ENCODE measurements at regions not wholly inside any gene's neighbourhood (a gene's known extent, or its start where the extent isn't known, plus 50 kb on each side); places are given as distances from the start of the nearest gene placed in this dataset.

DNA sequence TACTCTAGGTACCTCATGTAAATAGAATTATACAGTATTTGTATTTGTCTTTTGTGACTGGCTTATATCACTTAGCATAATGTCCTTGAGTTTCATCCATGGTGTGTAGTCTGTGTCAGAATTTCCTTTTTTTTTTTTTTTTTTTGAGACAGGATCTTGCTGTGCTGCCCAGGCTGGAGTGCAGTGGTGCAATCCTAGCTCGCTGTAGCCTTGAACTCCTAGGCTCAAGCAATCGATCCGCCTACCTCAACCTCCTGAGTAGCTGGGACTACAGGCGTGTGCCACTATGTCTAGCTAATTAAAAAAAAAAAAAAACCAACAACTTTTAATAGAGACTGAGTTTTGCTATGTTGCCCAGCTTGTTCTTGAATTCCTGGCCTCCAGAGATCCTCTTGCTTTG, 89.8 kb upstream of the PODXL start:
- H2AFZ ChIP-seq (replicated peaks) = no peak overlapping the region
- Mint-ChIP-seq H3K27me3 (ENCODE audit: insufficient read depth, low read depth) (peaks cover 18% of the 10 kb centered on the region), H3K4me1 (peaks cover 6% of the 10 kb centered on the region), H3K36me3 (no peaks in the 10 kb centered on the region), H3K27ac (no peak overlapping the region), H3K4me3 (no peak overlapping the region), H3K9me3 (peaks cover 4% of the 10 kb centered on the region)
- no peak for TF ChIP-seq EZH2 (IDR thresholded peaks at IDR 0.05)
- no peak for TF ChIP-seq EZH2phosphoT487 (IDR thresholded peaks at IDR 0.05)
- TF ChIP-seq, protein P1, sequence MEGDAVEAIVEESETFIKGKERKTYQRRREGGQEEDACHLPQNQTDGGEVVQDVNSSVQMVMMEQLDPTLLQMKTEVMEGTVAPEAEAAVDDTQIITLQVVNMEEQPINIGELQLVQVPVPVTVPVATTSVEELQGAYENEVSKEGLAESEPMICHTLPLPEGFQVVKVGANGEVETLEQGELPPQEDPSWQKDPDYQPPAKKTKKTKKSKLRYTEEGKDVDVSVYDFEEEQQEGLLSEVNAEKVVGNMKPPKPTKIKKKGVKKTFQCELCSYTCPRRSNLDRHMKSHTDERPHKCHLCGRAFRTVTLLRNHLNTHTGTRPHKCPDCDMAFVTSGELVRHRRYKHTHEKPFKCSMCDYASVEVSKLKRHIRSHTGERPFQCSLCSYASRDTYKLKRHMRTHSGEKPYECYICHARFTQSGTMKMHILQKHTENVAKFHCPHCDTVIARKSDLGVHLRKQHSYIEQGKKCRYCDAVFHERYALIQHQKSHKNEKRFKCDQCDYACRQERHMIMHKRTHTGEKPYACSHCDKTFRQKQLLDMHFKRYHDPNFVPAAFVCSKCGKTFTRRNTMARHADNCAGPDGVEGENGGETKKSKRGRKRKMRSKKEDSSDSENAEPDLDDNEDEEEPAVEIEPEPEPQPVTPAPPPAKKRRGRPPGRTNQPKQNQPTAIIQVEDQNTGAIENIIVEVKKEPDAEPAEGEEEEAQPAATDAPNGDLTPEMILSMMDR (IDR thresholded peaks at IDR 0.05) = no peak
- no peaks in the 10 kb centered on the region for H4K20me1 ChIP-seq (ENCODE audit: low read depth)
- H3K4me1 ChIP-seq = peaks cover 23% of the 10 kb centered on the region
- H3F3A ChIP-seq (ENCODE audit: low read depth) = peaks cover 27% of the 10 kb centered on the region
- H3K4me2 ChIP-seq = no peak overlapping the region
- no peaks in the 10 kb centered on the region for H3K79me2 ChIP-seq (ENCODE audit: low read depth)
- DNase-seq (ENCODE audit: low spot score) = no peak
- H3K9ac ChIP-seq = no peak overlapping the region
- H3K27me3 ChIP-seq = no peaks in the 10 kb centered on the region
- H3K36me3 ChIP-seq = no peaks in the 10 kb centered on the region
- H3K4me3 ChIP-seq = no peak overlapping the region
- no peak overlapping the region for H3K27ac ChIP-seq
- no peaks in the 10 kb centered on the region for H3K9me3 ChIP-seq (ENCODE audit: low read depth)

GRCh38 chr7:131642429-131642828, 86.0 kb upstream of the PODXL start:
- Histone ChIP-seq H3K4me1 (peaks cover 8% of the 10 kb centered on the region), H4K20me1 (ENCODE audit: low read depth) (no peaks in the 10 kb centered on the region), H3K79me2 (ENCODE audit: low read depth) (no peaks in the 10 kb centered on the region), H3F3A (ENCODE audit: low read depth) (peaks cover 15% of the 10 kb centered on the region), H2AFZ (replicated peaks) (no peak overlapping the region), H3K9me3 (ENCODE audit: low read depth) (no peaks in the 10 kb centered on the region), H3K4me2 (no peak overlapping the region), H3K27ac (no peak overlapping the region), H3K27me3 (no peaks in the 10 kb centered on the region), H3K36me3 (no peaks in the 10 kb centered on the region), H3K4me3 (no peak overlapping the region), H3K9ac (no peak overlapping the region)
- no peak overlapping the region for H3K4me3 Mint-ChIP-seq
- TF ChIP-seq EZH2phosphoT487 (IDR thresholded peaks at IDR 0.05) = no peak
- TF ChIP-seq, protein P1 (IDR thresholded peaks at IDR 0.05) = no peak
- no peak for TF ChIP-seq EZH2 (IDR thresholded peaks at IDR 0.05)
- H3K36me3 Mint-ChIP-seq = no peaks in the 10 kb centered on the region
- H3K27me3 Mint-ChIP-seq (ENCODE audit: insufficient read depth, low read depth) = peaks cover 21% of the 10 kb centered on the region
- peaks cover 7% of the 10 kb centered on the region for H3K9me3 Mint-ChIP-seq
- peak overlapping the region; percentile 7 for H3K27ac Mint-ChIP-seq
- DNase-seq (ENCODE audit: low spot score) = no peak
- H3K4me1 Mint-ChIP-seq = peaks cover 4% of the 10 kb centered on the region

- H3K27me3 Mint-ChIP-seq (ENCODE audit: insufficient read depth, low read depth) = peaks cover 21% of the 10 kb centered on the region
- Histone ChIP-seq H3K4me3 (no peak overlapping the region), H2AFZ (replicated peaks) (no peak overlapping the region), H3K9me3 (ENCODE audit: low read depth) (no peaks in the 10 kb centered on the region), H3K4me2 (no peak overlapping the region), H3K36me3 (no peaks in the 10 kb centered on the region), H4K20me1 (ENCODE audit: low read depth) (no peaks in the 10 kb centered on the region), H3K4me1 (peaks cover 8% of the 10 kb centered on the region), H3K79me2 (ENCODE audit: low read depth) (no peaks in the 10 kb centered on the region), H3K27me3 (no peaks in the 10 kb centered on the region), H3K9ac (no peak overlapping the region), H3K27ac (no peak overlapping the region), H3F3A (ENCODE audit: low read depth) (peaks cover 10% of the 10 kb centered on the region)
- H3K27ac Mint-ChIP-seq = no peak overlapping the region
- H3K4me3 Mint-ChIP-seq = no peak overlapping the region
- no peaks in the 10 kb centered on the region for H3K36me3 Mint-ChIP-seq
- TF ChIP-seq, protein P1 (IDR thresholded peaks at IDR 0.05) = no peak
- TF ChIP-seq EZH2phosphoT487 (IDR thresholded peaks at IDR 0.05) = no peak
- TF ChIP-seq EZH2 (IDR thresholded peaks at IDR 0.05) = no peak
- H3K9me3 Mint-ChIP-seq = peaks cover 7% of the 10 kb centered on the region
- peaks cover 4% of the 10 kb centered on the region for H3K4me1 Mint-ChIP-seq
- no peak for DNase-seq (ENCODE audit: low spot score)
These were observed 84.3 kb upstream of the PODXL start for GRCh38 chr7:131640686-131641085.
